ENCODE measurements at regions not wholly inside any gene's neighbourhood (a gene's known extent, or its start where the extent isn't known, plus 50 kb on each side); places are given as distances from the start of the nearest gene placed in this dataset.

GRCh38 chr15:47340571-47340920, 376.8 kb upstream of the SEMA6D start:
- Histone ChIP-seq H3K27ac (ENCODE audit: low read length in 2 of 2) (no peak overlapping the region), H3K9ac (ENCODE audit: low read length) (no peak overlapping the region), H3K36me3 (replicated peaks in 1 of 2; ENCODE audit: control extremely low read depth in 1 of 2, control insufficient read depth in 1 of 2, extremely low read depth in 1 of 2, insufficient read depth in 2 of 2, low read length in 1 of 2) (no peaks in the 10 kb centered on the region), H3K4me1 (ENCODE audit: control insufficient read depth in 2 of 2, insufficient read depth in 2 of 2, low read length in 2 of 2) (no peaks in the 10 kb centered on the region), H3K4me2 (replicated peaks; ENCODE audit: low read depth, low read length, poor library complexity, severe bottlenecking) (no peak overlapping the region), H2AFZ (ENCODE audit: insufficient read depth, low read depth, low read length, poor library complexity, severe bottlenecking) (no peak overlapping the region), H3K4me3 (ENCODE audit: control extremely low read depth in 1 of 5, extremely low read depth in 1 of 5, insufficient read depth in 1 of 5, low read depth in 2 of 5, low read length in 4 of 5) (no peak overlapping the region), H3K9me3 (ENCODE audit: control extremely low read depth in 1 of 3, control insufficient read depth in 2 of 3, insufficient read depth in 1 of 3, low read length in 2 of 3) (no peaks in the 10 kb centered on the region), H3K27me3 (replicated peaks in 1 of 4; ENCODE audit: control extremely low read depth in 1 of 4, control insufficient read depth in 3 of 4, insufficient read depth in 4 of 4, low read length in 3 of 4) (no peaks in the 10 kb centered on the region), H3K79me2 (ENCODE audit: control insufficient read depth, insufficient read depth, low read length) (no peaks in the 10 kb centered on the region), H4K20me1 (ENCODE audit: control insufficient read depth, insufficient read depth, low read length, poor library complexity, severe bottlenecking) (no peaks in the 10 kb centered on the region)
- Mint-ChIP-seq H3K9me3 (ENCODE audit: insufficient read depth) (peaks cover under 1% of the 10 kb centered on the region), H3K4me3 (no peak overlapping the region), H3K27me3 (no peaks in the 10 kb centered on the region), H3K27ac (no peak overlapping the region), H3K4me1 (no peaks in the 10 kb centered on the region)
- DNase-seq: no peak
- ChIA-PET POLR2A (no interaction called here), CTCF (no interaction called here)
- TF ChIP-seq, protein P1, sequence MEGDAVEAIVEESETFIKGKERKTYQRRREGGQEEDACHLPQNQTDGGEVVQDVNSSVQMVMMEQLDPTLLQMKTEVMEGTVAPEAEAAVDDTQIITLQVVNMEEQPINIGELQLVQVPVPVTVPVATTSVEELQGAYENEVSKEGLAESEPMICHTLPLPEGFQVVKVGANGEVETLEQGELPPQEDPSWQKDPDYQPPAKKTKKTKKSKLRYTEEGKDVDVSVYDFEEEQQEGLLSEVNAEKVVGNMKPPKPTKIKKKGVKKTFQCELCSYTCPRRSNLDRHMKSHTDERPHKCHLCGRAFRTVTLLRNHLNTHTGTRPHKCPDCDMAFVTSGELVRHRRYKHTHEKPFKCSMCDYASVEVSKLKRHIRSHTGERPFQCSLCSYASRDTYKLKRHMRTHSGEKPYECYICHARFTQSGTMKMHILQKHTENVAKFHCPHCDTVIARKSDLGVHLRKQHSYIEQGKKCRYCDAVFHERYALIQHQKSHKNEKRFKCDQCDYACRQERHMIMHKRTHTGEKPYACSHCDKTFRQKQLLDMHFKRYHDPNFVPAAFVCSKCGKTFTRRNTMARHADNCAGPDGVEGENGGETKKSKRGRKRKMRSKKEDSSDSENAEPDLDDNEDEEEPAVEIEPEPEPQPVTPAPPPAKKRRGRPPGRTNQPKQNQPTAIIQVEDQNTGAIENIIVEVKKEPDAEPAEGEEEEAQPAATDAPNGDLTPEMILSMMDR (IDR thresholded peaks at IDR 0.05): no peak
- TF ChIP-seq EZH2 (IDR thresholded peaks at IDR 0.05; ENCODE audit: borderline replicate concordance, insufficient read depth, low read depth, low read length, poor library complexity, severe bottlenecking): no peak
- intact Hi-C loops (cut with micrococcal nuclease): no loop called here
- no peak for ATAC-seq (ENCODE audit: low read depth)
- no CpG with 5 or more reads among the region's 2 CpGs for WGBS (ENCODE audit: insufficient coverage)

DNA sequence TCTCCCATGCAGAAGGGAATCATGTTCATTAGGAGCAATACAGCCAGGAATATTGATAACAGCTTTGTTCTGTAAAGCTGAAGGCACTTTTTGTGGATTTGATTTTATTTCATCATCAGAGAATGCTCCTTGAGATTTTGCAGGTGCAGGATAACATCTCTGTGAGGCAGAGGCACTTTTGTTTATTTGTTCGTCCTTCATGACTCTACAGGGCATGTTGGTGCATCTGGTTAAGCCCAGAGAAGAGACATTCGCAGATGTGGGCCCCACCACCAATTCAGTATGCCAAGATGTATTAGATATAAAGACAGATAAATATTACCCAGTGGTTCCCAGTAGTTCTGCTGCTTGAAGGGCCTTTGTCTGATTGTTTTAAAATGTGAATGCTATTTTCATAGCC, 368.1 kb upstream of the SEMA6D start:
- H3K36me3 ChIP-seq (replicated peaks in 1 of 2; ENCODE audit: control extremely low read depth in 1 of 2, control insufficient read depth in 1 of 2, extremely low read depth in 1 of 2, insufficient read depth in 2 of 2, low read length in 1 of 2): no peaks in the 10 kb centered on the region
- TF ChIP-seq, protein P1 (IDR thresholded peaks at IDR 0.05): no peak
- no peak for TF ChIP-seq EZH2 (IDR thresholded peaks at IDR 0.05; ENCODE audit: borderline replicate concordance, insufficient read depth, low read depth, low read length, poor library complexity, severe bottlenecking)
- Mint-ChIP-seq H3K27ac (no peak overlapping the region), H3K4me1 (no peaks in the 10 kb centered on the region), H3K27me3 (no peaks in the 10 kb centered on the region), H3K9me3 (ENCODE audit: insufficient read depth) (no peaks in the 10 kb centered on the region), H3K4me3 (no peak overlapping the region)
- H3K9me3 ChIP-seq (ENCODE audit: control extremely low read depth in 1 of 3, control insufficient read depth in 2 of 3, insufficient read depth in 1 of 3, low read length in 2 of 3): peaks cover 0 to 1% (median 0%) of the 10 kb centered on the region in 3 donors
- ChIA-PET CTCF (no interaction called here), POLR2A (no interaction called here)
- H3K9ac ChIP-seq (ENCODE audit: low read length): no peak overlapping the region
- no peak overlapping the region for H3K27ac ChIP-seq (ENCODE audit: low read length in 2 of 2)
- H3K4me3 ChIP-seq (ENCODE audit: control extremely low read depth in 1 of 5, extremely low read depth in 1 of 5, insufficient read depth in 1 of 5, low read depth in 2 of 5, low read length in 4 of 5): no peak overlapping the region
- H3K4me1 ChIP-seq (ENCODE audit: control insufficient read depth in 2 of 2, insufficient read depth in 2 of 2, low read length in 2 of 2): no peaks in the 10 kb centered on the region
- 67% methylated on average over 1 of the region's 2 CpGs for WGBS (ENCODE audit: insufficient coverage)
- no peaks in the 10 kb centered on the region for H4K20me1 ChIP-seq (ENCODE audit: control insufficient read depth, insufficient read depth, low read length, poor library complexity, severe bottlenecking)
- DNase-seq: no peak
- no peak overlapping the region for H3K4me2 ChIP-seq (replicated peaks; ENCODE audit: low read depth, low read length, poor library complexity, severe bottlenecking)
- H3K79me2 ChIP-seq (ENCODE audit: control insufficient read depth, insufficient read depth, low read length): no peaks in the 10 kb centered on the region
- intact Hi-C loops (cut with micrococcal nuclease): no loop called here
- H2AFZ ChIP-seq (ENCODE audit: insufficient read depth, low read depth, low read length, poor library complexity, severe bottlenecking): no peak overlapping the region
- no peak for ATAC-seq (ENCODE audit: low read depth)
- no peaks in the 10 kb centered on the region for H3K27me3 ChIP-seq (replicated peaks in 1 of 4; ENCODE audit: control extremely low read depth in 1 of 4, control insufficient read depth in 3 of 4, insufficient read depth in 4 of 4, low read length in 3 of 4)

All from B cell (primary cell).